AG10803 (cell line): ENCODE measurements at regions not wholly inside any gene's neighbourhood (a gene's known extent, or its start where the extent isn't known, plus 50 kb on each side); places are given as distances from the start of the nearest gene placed in this dataset.
"Not testable (repeated sequence)": the region's sequence is repeated elsewhere in the genome, so short reads cannot be mapped to it uniquely, and the experiment has no call there.

Source experiments
- DNase-seq: peaks from one replicate; pipeline ENCODE4 v3.0.0; 2010; ENCODE audit warnings: low read depth
- H3K4me3 ChIP-seq: 2 replicates; pipeline ENCODE4 v1.5.1; 2011; ENCODE audit warnings: mild to moderate bottlenecking, low read length, control low read depth
- CTCF ChIP-seq: conservative IDR thresholded peaks from 2 replicates; pipeline ENCODE4 v1.5.1; 2011; ENCODE audit warnings: mild to moderate bottlenecking, low read length, control low read depth, inconsistent platforms

DNA sequence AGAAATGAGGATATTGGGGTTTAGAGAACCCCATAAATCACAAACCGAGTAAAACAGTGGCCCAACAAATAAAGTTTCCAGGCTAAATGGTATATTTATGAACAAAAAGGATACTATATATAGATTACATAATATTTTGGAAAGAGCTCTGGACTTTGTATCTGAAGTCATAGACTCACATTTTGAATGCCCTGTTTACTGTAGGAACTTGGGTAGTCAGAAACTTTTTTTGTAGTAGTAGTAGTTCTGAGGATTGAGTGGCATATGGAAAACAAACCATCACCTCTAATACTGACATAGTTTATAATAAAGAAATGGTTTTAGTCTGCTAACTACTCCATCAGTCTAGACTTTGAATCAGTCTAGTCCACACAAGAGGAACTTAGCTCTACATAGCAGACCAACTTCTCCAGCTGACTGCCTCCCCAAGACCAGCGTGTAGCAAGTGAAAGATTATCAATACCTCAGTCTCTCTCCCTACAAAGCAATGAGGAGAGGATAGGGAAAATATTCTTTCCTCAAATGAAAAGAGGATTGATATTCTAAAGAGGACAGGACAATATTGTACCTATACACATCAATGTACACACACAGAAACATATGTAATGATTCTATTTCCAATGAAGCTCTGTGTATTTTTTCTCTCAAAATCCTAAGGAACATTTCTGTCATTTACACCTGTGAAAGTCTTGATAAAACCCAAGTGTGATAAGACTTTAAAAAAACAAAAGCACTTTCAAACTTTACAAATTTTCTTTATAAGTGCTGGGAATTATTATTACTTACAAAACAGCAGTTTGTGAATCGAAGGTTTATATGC lies 184.9 kb upstream of the MAP2 start:
- H3K4me3 ChIP-seq, result no peak overlapping the region
- TF ChIP-seq CTCF, result no peak
- no peak for DNase-seq

DNA sequence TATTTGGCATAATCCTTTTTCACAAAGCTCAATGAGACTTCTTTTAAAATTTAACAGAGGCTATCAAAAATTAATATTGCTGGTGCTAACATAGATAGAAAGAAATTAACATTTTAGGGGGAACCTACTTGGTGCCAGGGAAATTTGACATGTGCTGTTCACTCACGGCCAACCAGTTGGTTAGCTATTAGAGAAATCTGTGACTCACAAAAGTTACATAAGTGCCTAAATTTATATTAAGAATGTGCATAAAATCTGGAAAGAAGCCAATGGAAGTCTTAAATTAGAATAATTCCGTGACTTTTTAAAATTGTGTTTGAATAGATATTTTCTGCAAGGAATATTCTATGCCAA lies 184.3 kb upstream of the MAP2 start:
- DNase-seq, result no peak
- no peak for TF ChIP-seq CTCF
- H3K4me3 ChIP-seq, result no peak overlapping the region

- DNase-seq, result no peak
- no peak overlapping the region for H3K4me3 ChIP-seq
- TF ChIP-seq CTCF, result no peak
These were observed 183.6 kb upstream of the MAP2 start for GRCh38 chr2:209240204-209240603.

DNA sequence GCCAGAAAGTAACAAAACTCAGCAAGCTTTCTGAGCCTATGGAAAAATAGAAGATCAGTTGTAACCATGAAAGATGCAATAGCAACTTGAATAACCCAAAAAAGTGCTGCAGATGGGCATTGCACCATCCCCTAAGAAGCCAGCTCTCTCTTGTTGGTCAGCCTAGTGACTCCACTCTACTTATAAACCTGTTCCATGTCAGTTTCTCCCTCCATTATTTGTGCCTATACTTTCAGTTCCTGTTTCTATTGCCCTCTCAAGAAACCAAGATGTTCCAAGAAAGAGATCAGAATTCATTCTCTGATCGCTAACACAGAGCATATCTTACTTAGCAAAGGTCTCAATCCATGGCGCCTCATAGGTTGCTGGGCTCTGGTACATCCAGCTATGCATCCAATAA lies 170.3 kb upstream of the MAP2 start:
- DNase-seq, result no peak
- TF ChIP-seq CTCF, result no peak
- H3K4me3 ChIP-seq, result no peak overlapping the region

- TF ChIP-seq CTCF, result no peak
- DNase-seq, result no peak
- H3K4me3 ChIP-seq, result no peak overlapping the region
These were observed 164.1 kb upstream of the MAP2 start for GRCh38 chr2:209259767-209260166.

DNA sequence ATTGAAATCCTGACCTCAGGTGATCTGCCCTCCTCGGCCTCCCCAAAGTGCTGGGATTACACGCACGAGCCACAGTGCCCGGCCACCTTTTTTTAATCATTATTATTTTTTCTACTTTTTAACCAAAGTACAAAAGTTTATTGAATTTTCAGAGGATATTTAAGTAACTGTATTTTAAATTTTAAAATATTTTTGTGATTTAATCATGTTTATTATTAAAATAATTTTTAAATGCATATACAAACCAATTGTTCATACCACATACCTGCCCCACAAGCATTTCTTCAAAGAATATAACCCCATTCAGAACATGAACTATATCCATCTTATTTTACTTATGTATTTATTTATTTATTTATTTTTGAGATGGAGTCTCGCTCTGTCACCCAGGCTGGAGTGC lies 163.6 kb upstream of the MAP2 start:
- TF ChIP-seq CTCF, result no peak
- no peak for DNase-seq
- H3K4me3 ChIP-seq, result no peak overlapping the region

- H3K4me3 ChIP-seq, DNase-seq: not testable (repeated sequence)
These were observed 162.3 kb upstream of the MAP2 start for GRCh38 chr2:209261366-209262053.
